Transverse colon (tissue), 4 donors: ENCODE measurements at regions not wholly inside any gene's neighbourhood (a gene's known extent, or its start where the extent isn't known, plus 50 kb on each side); places are given as distances from the start of the nearest gene placed in this dataset.

ENCODE experiments used
- DNase-seq: peaks from one replicate; pipeline ENCODE4 v3.0.0-alpha.2; 2019
- H3K27ac ChIP-seq, 4 donors: fragments of 200-600 bp; sonication (generic); 2 replicates each; pipeline ENCODE4 v1.5.1; 2016 to 2018; ENCODE audit warnings: inconsistent platforms in 4 of 4
- H3K27me3 ChIP-seq: fragments of 200-600 bp; sonication (generic); 2 replicates; pipeline ENCODE4 v1.5.1; 2017; ENCODE audit warnings: inconsistent platforms
- H3K36me3 ChIP-seq, 4 donors: fragments of 200-600 bp; sonication (generic); 2 replicates each; pipeline ENCODE4 v1.5.1; 2017 to 2019; ENCODE audit warnings: inconsistent platforms in 4 of 4
- H3K4me1 ChIP-seq, 4 donors: fragments of 200-600 bp; sonication (generic); 2 replicates each; pipeline ENCODE4 v1.5.1; 2017 to 2020; ENCODE audit warnings: inconsistent platforms in 4 of 4
- H3K4me3 ChIP-seq, 4 donors: fragments of 200-600 bp; sonication (generic); 1 replicate in 1 of 4; 2 replicates in 3 of 4; pipeline versions ENCODE4 v1.5.1 to v1.6.1; 2017 to 2019; ENCODE audit warnings: inconsistent platforms in 4 of 4
- H3K9me3 ChIP-seq, 2 donors: fragments of 200-600 bp; sonication (generic); 2 replicates each; pipeline ENCODE4 v1.5.1; 2017 to 2019; ENCODE audit warnings: inconsistent platforms in 2 of 2
- EP300 ChIP-seq: sonication (generic); formaldehyde crosslinking; IDR thresholded peaks from one replicate; pipeline ENCODE4 v1.6.1; 2017; ENCODE audit warnings: antibody characterized with exemption, low read depth
- POLR2A ChIP-seq: fragments of 450-650 bp; IDR thresholded peaks from one replicate; pipeline ENCODE4 v1.6.1; 2016; ENCODE audit warnings: antibody characterized with exemption, mild to moderate bottlenecking, moderate library complexity
- POLR2AphosphoS5 ChIP-seq, 3 donors: sonication (generic); formaldehyde crosslinking; IDR thresholded peaks; one replicate each; pipeline ENCODE4 v1.6.1; 2016; ENCODE audit warnings: antibody characterized with exemption in 3 of 3
- WGBS, 2 donors: methylation state at CpG; one replicate each; pipeline ENCODE4 v1.1.5; 2018; ENCODE audit warnings: low coverage in 1 of 2; 5-methylcytosine and 5-hydroxymethylcytosine counted together
- in situ Hi-C, 4 donors: fragments of 200-750 bp; cut with MboI; loops; one replicate each; pipeline versions ENCODE4 v1.15.0 to v1.15.1; 2017; ENCODE audit warnings: low sequenced_read_pairs in 3 of 4, low pct_ligation_motif_present in 1 of 4, low pct_unique_long_range_greater_than_20kb in 1 of 4
- intact Hi-C: fragments of 100-400 bp; cut with DNase I; formaldehyde crosslinking; loops from one replicate; pipeline ENCODE4 v1.15.1; 2023; ENCODE audit warnings: low total_unique reads
- TF ChIP-seq, protein P1 (sequence below), 5 experiments: fragments of 200-600 bp in 3 of 5; fragments of 450-650 bp in 2 of 5; sonication (generic) in 3 of 5; IDR thresholded peaks; 1 replicate in 2 of 5; 2 replicates in 3 of 5; pipeline ENCODE4 v1.5.1; 2016 to 2017; ENCODE audit warnings: antibody characterized with exemption in 5 of 5, inconsistent platforms in 3 of 5, mild to moderate bottlenecking in 2 of 5, moderate library complexity in 1 of 5

DNA sequence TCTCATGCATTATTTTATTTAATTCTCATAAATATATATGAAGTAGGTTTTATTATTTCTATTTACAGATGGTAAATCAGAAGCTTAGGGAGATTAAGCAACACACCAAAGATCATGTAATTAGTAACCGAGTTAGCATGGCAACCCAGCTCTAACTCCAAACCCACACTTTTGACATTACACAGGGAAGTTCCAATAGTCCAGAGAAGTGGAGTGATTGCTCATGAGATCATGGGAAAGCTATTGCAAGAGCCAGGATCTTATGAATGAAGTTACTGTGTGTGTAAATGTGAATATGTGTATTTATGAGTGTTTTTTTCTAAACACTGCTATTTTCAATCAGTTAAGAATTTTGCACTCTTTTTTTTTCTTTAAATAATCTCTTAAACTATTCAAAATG, 225.8 kb upstream of the KIRREL3 start:
- no peak overlapping the region for H3K4me3 ChIP-seq
- in situ Hi-C loops, result no loop called here
- H3K9me3 ChIP-seq, result no peaks in the 10 kb centered on the region
- H3K36me3 ChIP-seq, result no peaks in the 10 kb centered on the region
- intact Hi-C loops, result no loop called here
- 29 to 33% methylated on average over 1 of the region's 1 CpG for WGBS, 2 donors
- TF ChIP-seq, protein P1, sequence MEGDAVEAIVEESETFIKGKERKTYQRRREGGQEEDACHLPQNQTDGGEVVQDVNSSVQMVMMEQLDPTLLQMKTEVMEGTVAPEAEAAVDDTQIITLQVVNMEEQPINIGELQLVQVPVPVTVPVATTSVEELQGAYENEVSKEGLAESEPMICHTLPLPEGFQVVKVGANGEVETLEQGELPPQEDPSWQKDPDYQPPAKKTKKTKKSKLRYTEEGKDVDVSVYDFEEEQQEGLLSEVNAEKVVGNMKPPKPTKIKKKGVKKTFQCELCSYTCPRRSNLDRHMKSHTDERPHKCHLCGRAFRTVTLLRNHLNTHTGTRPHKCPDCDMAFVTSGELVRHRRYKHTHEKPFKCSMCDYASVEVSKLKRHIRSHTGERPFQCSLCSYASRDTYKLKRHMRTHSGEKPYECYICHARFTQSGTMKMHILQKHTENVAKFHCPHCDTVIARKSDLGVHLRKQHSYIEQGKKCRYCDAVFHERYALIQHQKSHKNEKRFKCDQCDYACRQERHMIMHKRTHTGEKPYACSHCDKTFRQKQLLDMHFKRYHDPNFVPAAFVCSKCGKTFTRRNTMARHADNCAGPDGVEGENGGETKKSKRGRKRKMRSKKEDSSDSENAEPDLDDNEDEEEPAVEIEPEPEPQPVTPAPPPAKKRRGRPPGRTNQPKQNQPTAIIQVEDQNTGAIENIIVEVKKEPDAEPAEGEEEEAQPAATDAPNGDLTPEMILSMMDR (IDR thresholded peaks at IDR 0.05), result no peak
- TF ChIP-seq POLR2A, result no peak
- TF ChIP-seq POLR2AphosphoS5 (IDR thresholded peaks at IDR 0.05), result no peak
- no peak for TF ChIP-seq EP300
- no peak overlapping the region for H3K27ac ChIP-seq
- H3K4me1 ChIP-seq, result no peaks in the 10 kb centered on the region
- H3K27me3 ChIP-seq, result no peaks in the 10 kb centered on the region
- no peak for DNase-seq

DNA sequence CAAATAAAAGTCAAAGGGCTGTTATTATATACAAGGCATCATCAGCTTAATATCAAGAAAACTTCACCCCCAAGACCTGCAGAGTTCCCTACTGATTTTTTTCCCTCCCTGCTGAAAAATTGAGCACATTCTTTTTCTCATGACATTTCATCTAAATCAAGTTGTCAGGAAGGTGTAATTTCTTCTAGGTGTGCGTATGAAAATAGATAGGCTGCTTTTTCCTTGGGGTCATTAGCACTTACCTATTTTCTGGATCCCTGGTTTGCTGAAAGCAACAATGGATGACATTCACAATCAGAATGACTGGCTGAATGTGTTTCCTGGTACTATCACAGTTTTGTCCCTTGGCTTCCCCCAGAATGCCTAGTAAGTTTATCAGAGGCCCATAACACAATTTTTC, 225.0 kb upstream of the KIRREL3 start:
- Histone ChIP-seq H3K9me3 (no peaks in the 10 kb centered on the region), H3K4me1 (no peaks in the 10 kb centered on the region), H3K4me3 (no peak overlapping the region), H3K27me3 (no peaks in the 10 kb centered on the region), H3K36me3 (no peaks in the 10 kb centered on the region), H3K27ac (no peak overlapping the region)
- WGBS, 2 donors, result 50 to 75% methylated on average over 1 of the region's 1 CpG
- no peak for DNase-seq
- TF ChIP-seq EP300, result no peak
- TF ChIP-seq POLR2A, result no peak
- TF ChIP-seq, protein P1 (IDR thresholded peaks at IDR 0.05), result no peak
- TF ChIP-seq POLR2AphosphoS5 (IDR thresholded peaks at IDR 0.05), result no peak
- in situ Hi-C loops, result no loop called here
- intact Hi-C loops, result no loop called here

DNA sequence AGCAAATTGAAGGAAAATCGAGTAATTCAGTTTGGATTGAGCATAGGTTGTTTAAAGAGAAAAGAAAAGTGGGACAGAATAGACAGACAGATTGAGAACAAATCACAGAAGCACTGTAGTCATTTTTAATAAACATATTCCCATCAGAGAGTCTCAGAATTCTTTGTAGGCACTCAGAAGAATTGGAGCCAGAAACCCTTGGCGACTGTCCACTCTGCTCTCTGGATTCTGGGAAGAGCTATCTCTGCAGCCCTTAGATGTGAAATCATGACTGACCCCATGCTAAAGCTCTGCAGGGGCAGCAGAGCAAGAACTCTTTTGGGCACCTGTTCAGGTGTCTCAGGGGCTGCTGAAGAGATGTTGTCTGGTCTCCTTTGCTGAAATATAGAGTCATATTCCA, 223.7 kb upstream of the KIRREL3 start:
- no peaks in the 10 kb centered on the region for H3K9me3 ChIP-seq
- TF ChIP-seq POLR2AphosphoS5 (IDR thresholded peaks at IDR 0.05), result no peak
- no peak for TF ChIP-seq EP300
- no peak for TF ChIP-seq POLR2A
- TF ChIP-seq, protein P1 (IDR thresholded peaks at IDR 0.05), result no peak
- H3K4me3 ChIP-seq, result no peak overlapping the region
- 43 to 52% methylated on average over 1 to 2 of the region's 2 CpGs for WGBS, 2 donors
- H3K4me1 ChIP-seq, result no peaks in the 10 kb centered on the region
- intact Hi-C loops (no loop called here), in situ Hi-C loops (no loop called here)
- no peak for DNase-seq
- H3K36me3 ChIP-seq, result no peaks in the 10 kb centered on the region
- H3K27me3 ChIP-seq, result no peaks in the 10 kb centered on the region
- H3K27ac ChIP-seq, result no peak overlapping the region

DNA sequence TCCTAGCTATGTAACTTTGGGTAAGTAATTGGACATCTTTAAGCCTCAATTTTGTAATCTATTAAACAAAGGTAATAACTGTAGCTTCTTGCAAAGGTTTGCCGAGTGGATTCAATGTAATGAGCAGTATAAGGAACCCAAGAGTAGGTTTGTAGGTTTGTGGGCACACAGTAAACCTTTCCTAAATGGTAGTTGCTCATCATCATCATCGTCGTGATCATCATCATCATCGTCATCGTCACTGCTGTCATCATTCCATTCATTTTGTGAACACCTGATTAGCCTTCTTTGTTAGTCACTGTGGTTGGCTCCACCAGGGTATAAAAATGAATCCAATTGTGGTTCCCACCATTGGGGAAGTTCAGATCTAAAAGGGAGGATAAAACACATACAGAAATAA, 223.1 kb upstream of the KIRREL3 start:
- Histone ChIP-seq H3K27me3 (no peaks in the 10 kb centered on the region), H3K4me3 (no peak overlapping the region), H3K27ac (no peak overlapping the region), H3K36me3 (no peaks in the 10 kb centered on the region), H3K4me1 (no peaks in the 10 kb centered on the region), H3K9me3 (no peaks in the 10 kb centered on the region)
- intact Hi-C loops, result no loop called here
- DNase-seq, result no peak
- in situ Hi-C loops, result no loop called here
- whole genome bisulfite sequencing, 2 donors, result 89 to 96% methylated on average over 4 to 5 of the region's 5 CpGs
- TF ChIP-seq, protein P1 (IDR thresholded peaks at IDR 0.05), result no peak
- TF ChIP-seq EP300 (no peak), POLR2A (no peak), POLR2AphosphoS5 (IDR thresholded peaks at IDR 0.05) (no peak)
